Fibroblast of skin of abdomen (primary cell): ENCODE measurements at regions not wholly inside any gene's neighbourhood (a gene's known extent, or its start where the extent isn't known, plus 50 kb on each side); places are given as distances from the start of the nearest gene placed in this dataset.
"Not testable (repeated sequence)": the region's sequence is repeated elsewhere in the genome, so short reads cannot be mapped to it uniquely, and the experiment has no call there.

Experiments used
- DNase-seq: peaks from one replicate; pipeline ENCODE4 v3.0.0-alpha.2; 2013

DNA sequence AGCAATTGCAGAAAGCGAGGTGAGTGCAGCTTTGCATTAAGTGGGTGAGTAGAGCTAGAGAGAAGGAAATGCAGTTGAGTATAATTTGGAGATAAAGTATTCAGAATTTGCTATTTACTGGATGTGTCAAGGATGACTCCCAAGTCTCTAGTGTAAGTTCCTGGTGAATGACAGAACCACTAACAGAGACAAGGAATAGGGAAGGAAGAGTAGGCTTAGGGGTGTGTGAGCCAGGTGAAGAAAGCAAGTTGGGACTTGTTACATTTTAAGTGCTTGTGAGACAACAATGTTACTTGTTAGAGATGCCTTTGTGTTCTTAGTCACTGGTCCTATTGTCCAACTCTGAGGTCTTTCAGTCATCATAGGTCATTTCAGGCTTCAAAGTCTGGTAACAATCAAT, 70.8 kb downstream of the TBC1D26 start:
- DNase-seq, result not testable (repeated sequence)

DNA sequence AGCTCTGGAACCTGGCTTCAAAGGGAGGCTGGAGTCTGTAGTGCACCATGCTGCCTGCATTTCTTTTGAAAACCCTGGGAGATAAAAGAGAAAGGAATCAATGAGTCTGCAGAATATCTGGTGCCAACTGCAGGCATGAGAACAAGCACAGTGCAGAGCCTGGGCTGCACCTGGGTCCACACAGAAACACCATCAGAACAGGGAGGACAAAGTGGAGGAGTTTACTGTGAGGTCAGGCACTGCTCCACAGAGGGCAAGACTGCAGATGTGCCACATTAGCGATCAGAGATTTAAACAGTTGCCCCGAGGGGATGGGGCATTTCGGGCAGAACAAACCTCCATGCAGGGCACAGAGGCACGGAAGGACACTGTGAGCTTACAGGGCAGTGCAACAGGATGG, 74.7 kb downstream of the TBC1D26 start:
- not testable (repeated sequence) for DNase-seq

- not testable (repeated sequence) for DNase-seq
These were observed 81.3 kb downstream of the TBC1D26 start for GRCh38 chr17:15813388-15813787.

DNA sequence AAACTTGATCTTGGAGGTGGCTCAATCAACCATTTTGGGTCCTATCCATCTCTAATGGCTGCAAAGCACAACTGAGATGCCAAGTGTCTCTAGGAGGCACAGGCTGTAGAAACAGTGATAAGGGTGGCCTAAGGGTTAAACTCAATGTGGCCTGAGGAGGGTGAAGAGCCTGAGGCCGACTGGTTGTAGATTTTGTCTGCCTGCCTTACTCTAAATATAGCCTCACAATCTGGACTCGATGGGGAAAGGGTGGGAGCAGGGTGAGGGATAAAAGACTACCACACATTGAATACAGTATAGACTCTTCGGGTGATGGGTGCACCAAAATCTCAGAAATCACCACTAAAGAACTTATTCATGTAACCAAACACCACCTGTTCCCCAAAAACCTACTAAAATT, 81.9 kb downstream of the TBC1D26 start:
- DNase-seq, result not testable (repeated sequence)

- DNase-seq, result not testable (repeated sequence)
These were observed 85.8 kb downstream of the TBC1D26 start for GRCh38 chr17:15817861-15818260.

GRCh38 chr17:15822280-15822679, 90.2 kb downstream of the TBC1D26 start:
- DNase-seq, result not testable (repeated sequence)

DNA sequence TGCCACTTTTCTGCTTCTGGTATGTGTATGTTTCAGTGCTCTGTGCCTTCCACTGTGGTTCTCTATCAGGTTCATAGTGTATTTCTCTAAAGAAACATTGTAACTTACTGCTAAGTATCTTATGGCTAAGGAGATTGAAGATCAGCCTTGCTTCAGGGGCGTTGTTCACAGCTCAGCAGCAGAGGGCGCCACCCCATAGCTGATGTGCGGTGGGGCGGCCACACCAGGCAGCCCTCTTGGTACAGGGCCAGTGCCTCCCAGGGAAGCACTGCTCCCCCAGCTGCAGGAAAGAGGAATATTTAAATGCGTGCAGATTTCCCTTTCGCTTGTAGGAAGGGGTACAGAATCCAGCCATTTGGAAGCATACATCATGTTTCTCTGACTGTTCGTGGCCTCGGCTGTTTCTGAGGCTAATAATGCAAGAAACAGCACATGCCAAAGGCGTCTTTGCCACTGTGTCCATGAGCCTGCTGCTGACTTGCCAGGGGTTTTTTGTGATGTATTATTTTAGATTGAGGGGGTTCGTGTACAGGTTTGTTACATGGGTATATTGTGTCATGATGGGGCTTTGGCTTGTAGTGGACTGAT, 96.7 kb downstream of the TBC1D26 start:
- DNase-seq, result peak; percentile 61

DNA sequence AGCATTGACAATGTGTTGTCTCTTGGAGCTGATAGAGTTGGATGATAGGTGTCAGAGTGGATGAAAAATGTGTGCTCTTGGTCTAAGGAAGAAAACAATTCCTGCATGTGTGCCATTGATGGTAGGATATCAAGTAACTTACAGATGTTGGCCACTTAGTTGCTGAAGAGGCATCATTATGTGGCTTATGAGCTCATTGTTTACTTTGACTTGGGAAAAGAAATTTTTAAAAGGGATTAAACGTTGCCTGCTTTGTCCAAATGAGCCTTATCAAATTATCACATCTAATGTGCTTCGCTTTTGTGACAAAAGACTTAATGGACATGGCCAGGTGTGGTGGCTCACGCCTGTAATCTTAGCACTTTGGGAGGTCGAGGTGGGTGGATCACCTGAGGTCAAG, 98.1 kb downstream of the TBC1D26 start:
- DNase-seq, result not testable (repeated sequence)

GRCh38 chr17:15831182-15831581, 99.1 kb downstream of the TBC1D26 start:
- peak; percentile 78 for DNase-seq

- not testable (repeated sequence) for DNase-seq
These were observed 100.9 kb downstream of the TBC1D26 start for GRCh38 chr17:15832921-15833480.

GRCh38 chr17:15833890-15834289, 101.8 kb downstream of the TBC1D26 start:
- DNase-seq, result not testable (repeated sequence)

DNA sequence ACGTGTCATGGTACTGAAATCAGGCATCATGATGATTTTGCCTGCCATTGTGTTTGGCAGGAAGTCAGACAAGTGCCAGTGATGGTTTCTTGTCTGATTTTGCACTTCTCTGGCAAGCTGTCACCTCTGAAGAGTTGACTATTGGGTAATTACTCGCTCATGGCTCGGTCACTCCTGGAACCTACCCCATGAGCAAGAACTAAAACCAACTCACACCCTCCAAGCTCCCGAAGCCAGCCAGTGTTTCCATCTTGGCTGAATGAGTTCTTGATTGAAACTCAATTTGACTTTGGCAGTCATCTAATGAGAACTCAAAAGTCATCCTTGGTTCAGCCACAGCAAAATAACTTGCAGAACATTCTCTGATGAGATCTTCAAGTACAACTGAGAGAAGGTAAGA, 103.4 kb downstream of the TBC1D26 start:
- DNase-seq, result not testable (repeated sequence)

GRCh38 chr17:15836249-15836982, 104.3 kb downstream of the TBC1D26 start:
- not testable (repeated sequence) for DNase-seq

- DNase-seq, result not testable (repeated sequence)
These were observed 104.9 kb downstream of the TBC1D26 start for GRCh38 chr17:15836991-15837390.

DNA sequence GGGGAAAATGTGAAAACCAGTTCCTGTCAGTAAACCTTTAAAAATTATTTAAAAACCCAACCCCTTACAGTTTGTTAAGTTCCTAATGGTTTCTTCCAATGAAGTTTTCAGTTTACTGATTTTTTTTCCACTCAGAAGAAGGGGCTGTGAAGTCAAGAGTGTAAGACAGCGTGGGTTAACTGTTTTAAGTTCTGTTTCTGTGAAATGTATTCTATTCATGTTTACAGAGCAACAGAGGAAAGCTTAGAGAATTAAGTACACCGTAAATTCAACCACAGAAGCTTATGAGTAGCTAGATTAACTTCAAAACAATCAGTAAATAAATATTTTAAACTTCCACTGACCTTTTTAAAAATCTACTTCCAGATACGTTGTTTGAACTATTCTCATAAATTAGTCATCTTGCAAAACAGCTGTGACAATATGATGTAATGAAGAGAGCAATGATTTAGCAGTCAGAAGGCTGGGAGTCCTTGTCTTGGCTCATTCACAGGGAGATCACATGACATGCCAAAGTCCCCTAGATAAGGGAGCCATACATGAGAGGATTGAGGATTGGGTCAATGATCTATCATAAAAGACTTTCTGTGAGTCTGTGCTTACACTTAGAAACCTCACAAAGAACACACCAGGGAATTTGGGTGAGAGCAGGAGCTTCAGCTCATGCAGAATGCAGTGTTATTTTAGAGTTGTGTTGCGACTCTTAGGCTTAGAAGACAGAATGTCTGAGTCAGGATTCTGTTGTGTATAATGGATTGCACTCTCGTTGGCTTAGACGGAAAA, 97.3 kb upstream of the ADORA2B start:
- DNase-seq, result peak; percentile 26

DNA sequence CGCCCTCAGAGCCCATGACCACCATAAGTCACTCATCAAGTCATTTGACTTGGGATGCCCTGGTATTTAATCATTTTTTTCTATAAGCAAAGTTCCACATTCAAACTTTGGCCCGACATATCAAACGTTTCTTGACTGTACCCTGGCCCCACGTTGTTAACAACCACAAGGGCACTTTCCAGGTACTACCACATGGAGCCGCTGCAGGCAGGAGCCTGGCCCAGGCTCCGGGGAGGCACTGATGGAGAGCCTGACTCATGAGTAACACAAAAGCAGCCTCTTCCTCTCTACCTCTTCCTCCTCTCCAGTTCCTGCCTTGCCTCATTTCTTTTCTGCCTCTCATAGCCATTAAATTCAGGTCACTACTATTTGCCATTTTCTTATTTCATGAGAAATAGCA, 95.9 kb upstream of the ADORA2B start:
- DNase-seq, result peak; percentile 42

- not testable (repeated sequence) for DNase-seq
These were observed 94.9 kb upstream of the ADORA2B start for GRCh38 chr17:15850071-15850470.

- DNase-seq, result not testable (repeated sequence)
These were observed 94.2 kb upstream of the ADORA2B start for GRCh38 chr17:15850687-15851086.

DNA sequence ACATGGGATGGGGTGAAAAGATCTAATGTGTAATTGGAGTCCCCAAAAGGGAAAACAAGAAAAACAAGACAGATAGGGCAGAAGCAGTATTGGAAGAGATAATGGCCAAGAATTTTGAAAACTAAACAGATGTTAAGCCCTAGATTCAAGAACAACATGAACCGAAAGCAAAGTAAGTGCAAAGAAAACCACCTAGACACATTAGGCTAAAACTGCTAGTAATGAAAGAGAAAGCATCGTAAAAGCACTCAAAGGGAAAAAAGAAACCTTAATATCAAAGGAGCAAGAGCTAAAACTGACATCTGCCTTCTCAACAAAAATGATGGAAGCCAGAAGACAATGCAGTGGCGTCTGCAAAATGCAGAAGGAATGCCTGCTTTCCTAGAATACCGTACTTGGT, 92.1 kb upstream of the ADORA2B start:
- not testable (repeated sequence) for DNase-seq

- DNase-seq, result not testable (repeated sequence)
These were observed 88.7 kb upstream of the ADORA2B start for GRCh38 chr17:15856191-15856590.

DNA sequence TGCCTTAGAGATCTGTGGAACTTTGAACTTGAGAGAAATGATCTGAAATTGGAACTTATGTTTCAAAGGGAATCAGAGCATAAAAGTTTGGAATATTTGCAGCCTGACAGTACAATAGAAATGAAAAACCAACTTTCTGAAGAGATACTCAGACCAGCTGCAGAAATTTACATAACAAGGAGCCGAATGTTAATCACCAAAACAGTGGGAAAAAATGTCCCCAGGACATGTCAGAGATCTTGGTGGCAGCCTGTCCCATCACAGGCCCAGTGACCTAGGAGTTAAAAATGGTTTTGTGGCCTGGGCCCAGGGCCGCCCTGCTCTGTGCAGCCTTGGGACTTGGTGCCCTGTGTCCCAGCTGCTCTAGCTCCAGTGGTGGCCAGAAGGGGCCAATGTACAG, 88.2 kb upstream of the ADORA2B start:
- not testable (repeated sequence) for DNase-seq

- DNase-seq, result not testable (repeated sequence)
These were observed 86.8 kb upstream of the ADORA2B start for GRCh38 chr17:15858082-15858481.

DNA sequence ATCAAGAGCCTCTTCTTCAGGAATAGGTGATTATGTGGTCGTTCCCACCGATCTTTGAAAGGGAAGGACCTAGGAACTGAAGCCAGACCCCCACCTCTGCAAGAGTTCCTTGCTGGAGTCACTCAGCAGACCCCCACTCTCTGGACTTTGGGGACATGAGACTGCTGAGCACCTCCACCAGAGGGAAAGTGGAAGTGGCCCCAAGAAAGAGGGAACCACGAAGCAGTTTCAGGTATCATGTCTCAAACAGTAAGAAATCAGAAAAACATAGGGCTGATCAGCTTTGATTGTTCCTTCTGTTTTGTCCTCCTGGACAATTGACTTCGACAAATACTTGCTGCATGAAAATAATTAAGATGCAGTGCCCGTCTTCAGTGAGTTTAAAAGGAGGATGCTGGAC, 84.2 kb upstream of the ADORA2B start:
- not testable (repeated sequence) for DNase-seq
